Endothelial cell (in vitro differentiated cells): ENCODE measurements at regions not wholly inside any gene's neighbourhood (a gene's known extent, or its start where the extent isn't known, plus 50 kb on each side); places are given as distances from the start of the nearest gene placed in this dataset.

ENCODE experiments used
- DNase-seq: peaks from one replicate; pipeline ENCODE4 v3.0.0; 2021; ENCODE audit warnings: low spot score
- H3K27ac Mint-ChIP-seq: one replicate; pipeline ENCODE4 v1.8.0; 2021; ENCODE audit warnings: mixed read lengths, inconsistent platforms; ENCODE audit not compliant: unreplicated experiment
- H3K27me3 Mint-ChIP-seq: one replicate; pipeline ENCODE4 v1.8.0; 2021; ENCODE audit warnings: mild to moderate bottlenecking, moderate library complexity, mixed read lengths, inconsistent platforms; ENCODE audit not compliant: unreplicated experiment
- H3K36me3 Mint-ChIP-seq: one replicate; pipeline ENCODE4 v1.8.0; 2021; ENCODE audit warnings: mild to moderate bottlenecking, low read depth, mixed read lengths, inconsistent platforms; ENCODE audit not compliant: unreplicated experiment
- H3K4me1 Mint-ChIP-seq: one replicate; pipeline ENCODE4 v1.8.0; 2021; ENCODE audit warnings: mild to moderate bottlenecking, mixed read lengths, inconsistent platforms; ENCODE audit not compliant: unreplicated experiment
- H3K4me3 Mint-ChIP-seq: one replicate; pipeline ENCODE4 v1.8.0; 2021; ENCODE audit warnings: mild to moderate bottlenecking, mixed read lengths, inconsistent platforms; ENCODE audit not compliant: unreplicated experiment
- H3K9me3 Mint-ChIP-seq: one replicate; pipeline ENCODE4 v1.8.0; 2021; ENCODE audit warnings: mixed read lengths, inconsistent platforms; ENCODE audit not compliant: unreplicated experiment
- TF ChIP-seq, protein P1 (sequence below): fragments of 200-600 bp; sonication (generic); IDR thresholded peaks from one replicate; pipeline ENCODE4 v1.5.0; 2021; ENCODE audit warnings: antibody characterized with exemption; ENCODE audit not compliant: unreplicated experiment

DNA sequence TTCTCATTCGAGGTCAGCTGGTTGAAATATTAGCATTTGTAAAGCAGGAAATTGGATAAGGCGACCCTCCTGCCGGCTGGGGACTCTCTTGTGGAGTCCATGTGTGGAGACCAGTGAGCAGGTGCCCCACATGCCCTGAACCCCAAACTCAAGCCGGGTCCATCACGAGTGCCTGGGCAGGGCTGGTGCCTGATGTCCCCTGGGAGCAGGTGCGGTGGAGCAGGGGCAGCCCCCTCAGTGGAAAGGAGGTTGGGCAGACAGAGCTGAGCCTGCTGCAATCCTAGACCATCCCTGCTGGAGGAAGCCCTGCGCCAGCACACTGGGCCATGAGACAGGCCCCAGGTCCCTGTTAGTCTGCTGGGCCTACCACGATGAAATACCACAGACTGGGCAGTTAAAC lies 395.6 kb downstream of the NPHP4 start:
- H3K36me3 Mint-ChIP-seq, result no peaks in the 10 kb centered on the region
- H3K4me1 Mint-ChIP-seq, result peaks cover 2% of the 10 kb centered on the region
- peaks cover 2% of the 10 kb centered on the region for H3K27me3 Mint-ChIP-seq
- TF ChIP-seq, protein P1, sequence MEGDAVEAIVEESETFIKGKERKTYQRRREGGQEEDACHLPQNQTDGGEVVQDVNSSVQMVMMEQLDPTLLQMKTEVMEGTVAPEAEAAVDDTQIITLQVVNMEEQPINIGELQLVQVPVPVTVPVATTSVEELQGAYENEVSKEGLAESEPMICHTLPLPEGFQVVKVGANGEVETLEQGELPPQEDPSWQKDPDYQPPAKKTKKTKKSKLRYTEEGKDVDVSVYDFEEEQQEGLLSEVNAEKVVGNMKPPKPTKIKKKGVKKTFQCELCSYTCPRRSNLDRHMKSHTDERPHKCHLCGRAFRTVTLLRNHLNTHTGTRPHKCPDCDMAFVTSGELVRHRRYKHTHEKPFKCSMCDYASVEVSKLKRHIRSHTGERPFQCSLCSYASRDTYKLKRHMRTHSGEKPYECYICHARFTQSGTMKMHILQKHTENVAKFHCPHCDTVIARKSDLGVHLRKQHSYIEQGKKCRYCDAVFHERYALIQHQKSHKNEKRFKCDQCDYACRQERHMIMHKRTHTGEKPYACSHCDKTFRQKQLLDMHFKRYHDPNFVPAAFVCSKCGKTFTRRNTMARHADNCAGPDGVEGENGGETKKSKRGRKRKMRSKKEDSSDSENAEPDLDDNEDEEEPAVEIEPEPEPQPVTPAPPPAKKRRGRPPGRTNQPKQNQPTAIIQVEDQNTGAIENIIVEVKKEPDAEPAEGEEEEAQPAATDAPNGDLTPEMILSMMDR, result no peak
- no peak overlapping the region for H3K27ac Mint-ChIP-seq
- no peak for DNase-seq
- no peak overlapping the region for H3K4me3 Mint-ChIP-seq
- no peaks in the 10 kb centered on the region for H3K9me3 Mint-ChIP-seq

DNA sequence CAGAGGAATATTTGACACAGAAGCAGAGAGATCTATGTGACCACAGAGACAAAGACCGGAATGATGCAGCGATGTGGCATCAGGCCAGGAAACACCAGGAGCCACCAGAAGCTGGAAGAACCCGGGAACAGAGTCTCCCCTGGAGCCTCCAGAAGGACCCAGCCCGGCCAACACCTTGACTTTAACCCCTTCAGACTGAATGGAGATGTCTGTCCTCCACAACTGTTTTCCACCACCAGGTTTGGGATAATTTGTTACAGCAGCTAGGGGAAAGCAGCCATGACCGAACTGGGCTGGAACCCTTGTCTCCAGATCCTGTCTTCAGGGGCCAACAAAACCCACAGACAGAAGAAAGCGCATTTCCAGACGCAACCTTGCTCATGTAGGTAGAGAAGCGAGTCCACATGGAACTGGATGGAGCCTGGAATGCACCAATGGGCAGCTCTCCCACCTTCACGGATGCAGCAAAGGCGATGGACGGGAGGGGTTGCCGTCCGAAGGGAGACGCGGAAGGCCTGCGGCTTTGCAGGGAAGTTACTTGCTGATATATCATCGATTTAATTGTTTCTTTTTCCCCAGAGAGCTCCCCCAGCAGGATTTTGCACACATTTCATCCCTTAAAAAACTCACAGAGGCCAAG lies 396.6 kb downstream of the NPHP4 start:
- peaks cover 3% of the 10 kb centered on the region for H3K9me3 Mint-ChIP-seq
- DNase-seq, result no peak
- H3K4me3 Mint-ChIP-seq, result no peak overlapping the region
- H3K36me3 Mint-ChIP-seq, result peaks cover 2% of the 10 kb centered on the region
- no peak overlapping the region for H3K27ac Mint-ChIP-seq
- peaks cover 2% of the 10 kb centered on the region for H3K4me1 Mint-ChIP-seq
- TF ChIP-seq, protein P1, result no peak
- H3K27me3 Mint-ChIP-seq, result peaks cover 2% of the 10 kb centered on the region

DNA sequence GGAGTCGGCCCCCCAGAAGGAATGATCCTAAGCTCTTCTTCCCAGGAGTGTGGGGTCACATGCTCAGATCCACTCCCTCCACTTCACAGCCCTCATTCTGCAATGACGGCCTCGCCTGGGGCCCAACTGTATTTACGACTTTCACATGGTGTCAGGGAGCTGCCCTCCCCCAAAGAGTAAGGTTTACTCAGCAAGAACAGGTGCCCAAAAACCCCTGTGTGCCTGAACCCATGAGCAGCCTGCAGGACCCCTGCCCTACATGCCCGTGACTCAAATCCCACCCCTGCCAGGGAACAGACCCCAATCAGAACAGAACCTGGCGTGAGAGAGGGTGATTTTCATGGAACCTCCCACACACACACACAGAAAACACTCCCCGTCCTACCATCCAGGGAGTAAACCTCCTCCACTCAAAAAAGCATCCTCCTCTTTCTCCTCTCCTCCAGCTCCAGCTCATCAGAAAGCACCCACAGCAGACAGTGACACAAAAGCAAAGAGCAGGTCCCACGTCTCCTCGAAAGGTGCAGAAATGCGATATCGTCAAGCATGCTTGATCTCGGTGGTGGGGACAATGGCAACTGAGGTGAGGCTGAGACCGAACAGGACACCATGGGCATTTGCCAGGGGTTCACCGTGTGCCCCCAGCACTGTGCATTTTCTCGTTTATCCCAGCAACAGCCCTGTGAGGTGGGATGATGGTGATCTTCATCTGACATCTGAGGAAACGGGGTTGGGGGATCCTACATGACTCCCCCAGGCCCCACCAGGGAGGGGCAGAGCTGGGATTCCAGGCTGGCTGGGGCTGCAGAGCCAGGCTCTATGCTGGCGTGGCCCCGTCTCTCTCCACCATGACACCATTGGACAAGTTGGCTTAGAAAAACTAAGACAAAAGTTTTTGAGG lies 397.9 kb downstream of the NPHP4 start:
- H3K36me3 Mint-ChIP-seq, result peaks cover 3% of the 10 kb centered on the region

DNA sequence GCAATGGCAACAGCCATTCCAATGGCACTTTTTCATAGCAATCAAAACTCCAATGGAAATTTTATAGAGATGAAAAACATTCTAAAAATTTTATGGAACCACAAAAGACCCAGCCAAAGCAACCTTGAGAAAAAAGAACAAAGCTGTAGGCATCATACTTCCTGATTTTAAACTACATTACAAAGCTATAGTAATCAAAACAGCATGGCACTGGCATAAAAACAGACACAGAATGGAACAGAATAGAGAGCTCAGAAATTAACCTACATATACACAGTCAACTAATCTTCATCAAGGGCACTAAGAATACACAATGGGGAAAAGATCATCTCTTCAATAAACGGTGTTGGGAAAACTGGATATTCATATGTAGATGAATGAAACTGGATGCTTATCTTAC lies 401.5 kb downstream of the NPHP4 start:
- DNase-seq, result no peak
- TF ChIP-seq, protein P1, result no peak
- Mint-ChIP-seq H3K4me1 (peaks cover 5% of the 10 kb centered on the region), H3K27ac (no peak overlapping the region), H3K4me3 (no peak overlapping the region), H3K27me3 (no peaks in the 10 kb centered on the region), H3K36me3 (peaks cover 3% of the 10 kb centered on the region), H3K9me3 (peaks cover 5% of the 10 kb centered on the region)

More for the DNA sequence above, 397.9 kb downstream of the NPHP4 start:
- Mint-ChIP-seq H3K4me3 (no peak overlapping the region), H3K9me3 (peaks cover 5% of the 10 kb centered on the region), H3K27me3 (peaks cover 2% of the 10 kb centered on the region), H3K4me1 (peaks cover 2% of the 10 kb centered on the region), H3K27ac (no peak overlapping the region)
- no peak for DNase-seq
- TF ChIP-seq, protein P1, result no peak

DNA sequence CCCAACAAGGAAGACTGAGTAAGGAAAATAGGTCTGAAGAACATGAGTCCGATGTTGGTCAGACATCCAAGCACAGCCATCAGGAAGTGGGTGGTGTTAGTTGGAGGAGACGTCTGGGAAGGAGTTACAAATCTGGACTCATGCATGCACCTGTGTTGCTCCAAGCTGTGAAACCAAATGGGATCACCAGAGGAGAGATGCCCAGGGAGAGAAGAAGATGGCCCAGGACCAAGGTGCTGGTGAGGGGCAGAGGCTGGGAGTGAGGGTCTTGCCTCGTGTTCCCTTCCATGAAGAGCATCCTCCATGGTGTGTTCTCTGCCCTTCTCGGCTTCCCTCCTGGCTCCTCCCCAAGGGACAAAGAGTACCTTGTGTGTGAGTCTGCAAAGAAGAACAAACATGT lies 405.6 kb downstream of the NPHP4 start:
- DNase-seq, result no peak
- H3K36me3 Mint-ChIP-seq, result peaks cover 3% of the 10 kb centered on the region
- peaks cover 6% of the 10 kb centered on the region for H3K4me1 Mint-ChIP-seq

More for the DNA sequence above, 405.6 kb downstream of the NPHP4 start:
- H3K9me3 Mint-ChIP-seq, result peaks cover 5% of the 10 kb centered on the region
- no peak overlapping the region for H3K4me3 Mint-ChIP-seq
- H3K27ac Mint-ChIP-seq, result no peak overlapping the region
- H3K27me3 Mint-ChIP-seq, result no peaks in the 10 kb centered on the region
- TF ChIP-seq, protein P1, result no peak
